A549 (cell line): ENCODE measurements at regions not wholly inside any gene's neighbourhood (a gene's known extent, or its start where the extent isn't known, plus 50 kb on each side); places are given as distances from the start of the nearest gene placed in this dataset.

ENCODE experiments used
- ATAC-seq, 2 experiments: fragments of 200-7000 bp in 1 of 2; fragments of >200 bp in 1 of 2; cut with Nextera tagmentation in 1 of 2; cut with Tn5 transposase in 1 of 2; 3 replicates each; pipeline versions ENCODE4 v1.8.0 to v1.9.1; 2018 to 2020; ENCODE audit warnings: mild to moderate bottlenecking in 1 of 2, moderate library complexity in 1 of 2
- CTCF ChIA-PET: fragments of 300-600 bp; sonication (Branson Sonifier 250); formaldehyde crosslinking; extraction: SDS; loops from one replicate; lab custom pipeline; 2021; ENCODE audit warnings: antibody characterized with exemption, inconsistent platforms; lab: Yijun Ruan, JAX
- POLR2A ChIA-PET: fragments of 350-600 bp; formaldehyde crosslinking; extraction: SDS; loops from one replicate; lab custom pipeline; 2021; ENCODE audit warnings: antibody characterized with exemption, inconsistent platforms; lab: Yijun Ruan, JAX
- DNase-seq, 2 experiments: peaks; one replicate each; pipeline versions ENCODE4 v3.0.0 to v3.0.0-alpha.2; 2011 to 2016; ENCODE audit warnings: low read depth in 1 of 2, low spot score in 1 of 2
- FAIRE-seq: peaks from 2 replicates; lab custom pipeline; 2011; peaks lifted over from hg19 to GRCh38; lab: Jason Lieb, UNC
- H3K27ac ChIP-seq, 2 experiments: fragments of >200 bp; sonication (Bioruptor Twin); formaldehyde crosslinking; 3 replicates each; pipeline ENCODE4 v1.5.1; 2016 to 2017
- H3K4me1 ChIP-seq: fragments of >200 bp; sonication (Bioruptor Twin); formaldehyde crosslinking; 3 replicates; pipeline ENCODE4 v1.6.1; 2016
- H3K4me2 ChIP-seq: fragments of >200 bp; sonication (Bioruptor Twin); formaldehyde crosslinking; 3 replicates; pipeline ENCODE4 v1.6.1; 2016
- H3K4me3 ChIP-seq: fragments of >200 bp; sonication (Bioruptor Twin); formaldehyde crosslinking; 3 replicates; pipeline ENCODE4 v1.5.1; 2016
- H3K9me3 ChIP-seq: fragments of >200 bp; sonication (Bioruptor Twin); formaldehyde crosslinking; 3 replicates; pipeline ENCODE4 v1.6.1; 2016
- BCL3 ChIP-seq: fragments of >200 bp; sonication (Bioruptor Twin); formaldehyde crosslinking; IDR thresholded peaks from 3 replicates; pipeline ENCODE4 v1.6.1; 2016
- BHLHE40 ChIP-seq: IDR thresholded peaks from 2 replicates; pipeline ENCODE4 v1.6.1; 2012; ENCODE audit warnings: low read depth, low read length, inconsistent platforms
- CBX2 ChIP-seq: fragments of 200-600 bp; sonication (generic); IDR thresholded peaks from 2 replicates; pipeline ENCODE4 v1.6.1; 2016; ENCODE audit warnings: low read depth, mild to moderate bottlenecking, borderline replicate concordance
- CEBPB ChIP-seq, 2 experiments: fragments of >200 bp in 1 of 2; sonication (Bioruptor Twin) in 1 of 2; formaldehyde crosslinking in 1 of 2; IDR thresholded peaks; 2 replicates each; pipeline ENCODE4 v1.6.1; 2012 to 2016
- CHD2 ChIP-seq: fragments of 150-350 bp; IDR thresholded peaks from 2 replicates; pipeline ENCODE4 v1.6.1; 2014; ENCODE audit warnings: low read length; ENCODE audit not compliant: partially characterized antibody
- CHD4 ChIP-seq: fragments of 200-600 bp; sonication (generic); IDR thresholded peaks from 2 replicates; pipeline ENCODE4 v1.6.1; 2016; ENCODE audit warnings: antibody characterized with exemption, mild to moderate bottlenecking, borderline replicate concordance
- CTCF ChIP-seq: fragments of >200 bp; sonication (Bioruptor Twin); formaldehyde crosslinking; IDR thresholded peaks from 3 replicates; pipeline ENCODE4 v1.5.1; 2016
- EHF ChIP-seq: fragments of 250-450 bp; sonication (Bioruptor Pico); IDR thresholded peaks from 2 replicates; pipeline ENCODE4 v1.5.0; 2020; ENCODE audit warnings: mild to moderate bottlenecking
- EHMT2 ChIP-seq: fragments of 200-600 bp; sonication (generic); IDR thresholded peaks from 2 replicates; pipeline ENCODE4 v1.6.1; 2016; ENCODE audit warnings: antibody characterized with exemption, low read depth, mild to moderate bottlenecking, moderate library complexity
- ELK1 ChIP-seq: fragments of 150-350 bp; IDR thresholded peaks from 2 replicates; pipeline ENCODE4 v1.6.1; 2014; ENCODE audit warnings: low read depth, mild to moderate bottlenecking, low read length
- EP300 ChIP-seq, 2 experiments: fragments of >200 bp; sonication (Bioruptor Twin); formaldehyde crosslinking; IDR thresholded peaks; 2 replicates in 1 of 2; 3 replicates in 1 of 2; pipeline ENCODE4 v1.6.1; 2016 to 2017
- FOSB ChIP-seq: fragments of 250-450 bp; sonication (Bioruptor Pico); IDR thresholded peaks from 2 replicates; pipeline ENCODE4 v1.5.0; 2020; ENCODE audit warnings: mild to moderate bottlenecking, moderate library complexity
- HMGXB4 ChIP-seq: fragments of 250-450 bp; sonication (Bioruptor Pico); IDR thresholded peaks from 2 replicates; pipeline ENCODE4 v1.5.0; 2021; ENCODE audit warnings: mild to moderate bottlenecking, moderate library complexity, borderline replicate concordance
- JUN ChIP-seq, 2 experiments: fragments of >200 bp; sonication (Bioruptor Twin); formaldehyde crosslinking; IDR thresholded peaks; 2 replicates in 1 of 2; 3 replicates in 1 of 2; pipeline ENCODE4 v1.6.1; 2016 to 2017
- KDM5A ChIP-seq: fragments of 200-600 bp; sonication (generic); IDR thresholded peaks from 2 replicates; pipeline ENCODE4 v1.6.1; 2016; ENCODE audit warnings: antibody characterized with exemption, mild to moderate bottlenecking
- MAFK ChIP-seq: fragments of 450-650 bp; IDR thresholded peaks from 2 replicates; pipeline ENCODE4 v1.6.1; 2014; ENCODE audit not compliant: partially characterized antibody
- MAZ ChIP-seq: fragments of 150-350 bp; IDR thresholded peaks from 2 replicates; pipeline ENCODE4 v1.6.1; 2014; ENCODE audit warnings: antibody characterized with exemption, low read depth, low read length, borderline replicate concordance
- MYC ChIP-seq: IDR thresholded peaks from 2 replicates; pipeline ENCODE4 v1.6.1; 2012; ENCODE audit warnings: mild to moderate bottlenecking, inconsistent platforms, low read length, improper control_type of control experiment, borderline replicate concordance
- NPAS2 ChIP-seq: fragments of 250-450 bp; sonication (Bioruptor Pico); IDR thresholded peaks from 2 replicates; pipeline ENCODE4 v1.8.0; 2022; ENCODE audit warnings: mild to moderate bottlenecking, moderate library complexity, borderline replicate concordance
- PBX3 ChIP-seq: IDR thresholded peaks from 2 replicates; pipeline ENCODE4 v1.6.1; 2012
- PHF8 ChIP-seq: fragments of 200-600 bp; sonication (generic); IDR thresholded peaks from 2 replicates; pipeline ENCODE4 v1.6.1; 2016; ENCODE audit warnings: low read depth, mild to moderate bottlenecking, antibody characterized with exemption, moderate library complexity, borderline replicate concordance
- RAD21 ChIP-seq, 2 experiments: fragments of >200 bp in 1 of 2; sonication (Bioruptor Twin) in 1 of 2; formaldehyde crosslinking in 1 of 2; IDR thresholded peaks in 1 of 2; conservative IDR thresholded peaks in 1 of 2; 2 replicates in 1 of 2; 3 replicates in 1 of 2; pipeline ENCODE4 v1.6.1; 2012 to 2018; ENCODE audit warnings: inconsistent platforms in 1 of 2
- RARB ChIP-seq: fragments of 250-450 bp; sonication (Bioruptor Pico); IDR thresholded peaks from 2 replicates; pipeline ENCODE4 v1.8.0; 2021; ENCODE audit warnings: mild to moderate bottlenecking, moderate library complexity
- TFCP2L1 ChIP-seq: fragments of 250-450 bp; sonication (Bioruptor Pico); IDR thresholded peaks from 2 replicates; pipeline ENCODE4 v1.5.0; 2021; ENCODE audit warnings: mild to moderate bottlenecking
- USF2 ChIP-seq: fragments of 450-650 bp; IDR thresholded peaks from 2 replicates; pipeline ENCODE4 v1.6.1; 2014; ENCODE audit warnings: antibody characterized with exemption
- ZFP36 ChIP-seq: fragments of 450-650 bp; IDR thresholded peaks from 2 replicates; pipeline ENCODE4 v1.6.1; 2014; ENCODE audit warnings: borderline replicate concordance; ENCODE audit not compliant: partially characterized antibody
- ZNF302 ChIP-seq: fragments of 250-450 bp; sonication (Bioruptor Pico); IDR thresholded peaks from 2 replicates; pipeline ENCODE4 v1.9.0; 2021; ENCODE audit warnings: inconsistent platforms, mild to moderate bottlenecking, moderate library complexity
- ZSCAN20 ChIP-seq: fragments of 250-450 bp; sonication (Bioruptor Pico); IDR thresholded peaks from 2 replicates; pipeline ENCODE4 v1.8.0; 2022; ENCODE audit warnings: mild to moderate bottlenecking, moderate library complexity
- WGBS: methylation state at CpG from one replicate; pipeline ENCODE4 v1.1.6; 2017; ENCODE audit errors: missing lambda C conversion rate; 5-methylcytosine and 5-hydroxymethylcytosine counted together

GRCh38 chr3:182692021-182692420 is 101.3 kb upstream of the ATP11B start:
- Histone ChIP-seq H3K4me3 (no peak overlapping the region), H3K27ac (no peak overlapping the region), H3K4me1 (no peaks in the 10 kb centered on the region), H3K9me3 (no peaks in the 10 kb centered on the region), H3K4me2 (no peak overlapping the region)
- DNase-seq (no peak), ATAC-seq (no peak), FAIRE-seq (no peak)
- WGBS, result 61% methylated on average over 6 of the region's 6 CpGs
- ChIA-PET CTCF (interaction anchor here (1.6 kb wide), 1 partner anchor 8 kb away, joined by 4 read pairs; no protein-coding TSS in a partner anchor), POLR2A (no interaction called here)
- TF ChIP-seq CHD4 (no peak), RAD21 (conservative IDR thresholded peaks at IDR 0.05 in 1 of 2, IDR thresholded peaks at IDR 0.05 in 1 of 2) (no peak), CBX2 (no peak), PBX3 (no peak), MAFK (no peak), ZFP36 (no peak), NPAS2 (CRISPR knock-in tag) (no peak), EHF (no peak), ELK1 (no peak), JUN (IDR thresholded peaks at IDR 0.05) (no peak), FOSB (CRISPR knock-in tag) (no peak), KDM5A (no peak), BCL3 (no peak), CEBPB (IDR thresholded peaks at IDR 0.05) (no peak), EP300 (IDR thresholded peaks at IDR 0.05) (no peak), TFCP2L1 (no peak), MAZ (no peak), EHMT2 (no peak)

- no peak overlapping the region for H3K4me2 ChIP-seq
- no peak for DNase-seq
- ChIA-PET CTCF (interaction anchor here (1.6 kb wide), 1 partner anchor 9 kb away, joined by 4 read pairs; no protein-coding TSS in a partner anchor), POLR2A (no interaction called here)
- no peaks in the 10 kb centered on the region for H3K9me3 ChIP-seq
- H3K4me3 ChIP-seq, result no peak overlapping the region
- H3K4me1 ChIP-seq, result no peaks in the 10 kb centered on the region
- WGBS, result 38% methylated on average over 1 of the region's 1 CpG
- no peak for ATAC-seq
- FAIRE-seq, result no peak
- H3K27ac ChIP-seq, result no peak overlapping the region
- TF ChIP-seq BHLHE40 (no peak), ZSCAN20 (CRISPR knock-in tag) (no peak), MYC (no peak), CEBPB (IDR thresholded peaks at IDR 0.05) (no peak), ZNF302 (CRISPR knock-in tag) (no peak), HMGXB4 (CRISPR knock-in tag) (no peak), CHD2 (no peak), PHF8 (no peak), USF2 (no peak), CTCF (no peak), RARB (CRISPR knock-in tag) (no peak), CHD4 (no peak), EP300 (IDR thresholded peaks at IDR 0.05) (no peak)
These were observed 100.6 kb upstream of the ATP11B start for GRCh38 chr3:182692695-182693094.
